Kidney (tissue), 13 donors: ENCODE measurements at regions not wholly inside any gene's neighbourhood (a gene's known extent, or its start where the extent isn't known, plus 50 kb on each side); places are given as distances from the start of the nearest gene placed in this dataset.
A peak's percentile ranks its signal among the peaks of the same experiment; 100 is the strongest.

Source experiments
- DNase-seq, 5 donors: peaks; one replicate each; pipeline ENCODE4 v3.0.0-alpha.2; 2013 to 2020
- FAIRE-seq: peaks from 2 replicates; lab custom pipeline; 2012; peaks lifted over from hg19 to GRCh38; lab: Jason Lieb, UNC
- H3K27ac ChIP-seq, 2 donors: one replicate each; pipeline ENCODE4 v1.7.0; 2013; ENCODE audit warnings: low read depth in 2 of 2, low read length in 2 of 2, inconsistent platforms in 1 of 2
- H3K27me3 ChIP-seq: one replicate; pipeline ENCODE4 v1.7.1; 2013; ENCODE audit warnings: low read length, inconsistent platforms; ENCODE audit not compliant: control insufficient read depth, insufficient read depth
- H3K36me3 ChIP-seq, 3 donors: one replicate each; pipeline versions ENCODE4 v1.7.0 to v1.7.1; 2013; ENCODE audit warnings: low read length in 3 of 3, control low read depth in 1 of 3, inconsistent platforms in 1 of 3; ENCODE audit not compliant: insufficient read depth in 3 of 3, control insufficient read depth in 2 of 3
- H3K4me1 ChIP-seq, 3 donors: one replicate each; pipeline versions ENCODE4 v1.7.0 to v1.7.1; 2013; ENCODE audit warnings: low read length in 3 of 3, inconsistent platforms in 1 of 3, low read depth in 1 of 3; ENCODE audit not compliant: control insufficient read depth in 2 of 3, insufficient read depth in 2 of 3
- H3K4me3 ChIP-seq, 3 donors: one replicate each; pipeline versions ENCODE4 v1.7.0 to v1.8.1; 2013; ENCODE audit warnings: low read length in 3 of 3, control low read depth in 1 of 3, inconsistent platforms in 1 of 3
- H3K9ac ChIP-seq, 3 donors: one replicate each; pipeline versions ENCODE4 v1.7.0 to v1.7.1; 2013; ENCODE audit warnings: low read length in 3 of 3, control low read depth in 1 of 3, inconsistent platforms in 1 of 3
- H3K9me3 ChIP-seq, 3 donors: one replicate each; pipeline versions ENCODE4 v1.7.0 to v1.7.1; 2013; ENCODE audit warnings: low read length in 3 of 3, control low read depth in 1 of 3, inconsistent platforms in 1 of 3; ENCODE audit not compliant: control insufficient read depth in 2 of 3, insufficient read depth in 1 of 3
- intact Hi-C: fragments of 100-400 bp; cut with DNase I; formaldehyde crosslinking; loops from one replicate; pipeline ENCODE4 v1.11.1; 2022
- TF ChIP-seq, protein P1 (sequence below): IDR thresholded peaks from 3 replicates; pipeline ENCODE4 v1.5.1; 2012; ENCODE audit warnings: mild to moderate bottlenecking, moderate library complexity, borderline replicate concordance; ENCODE audit not compliant: insufficient read depth; ENCODE audit errors: extremely low read depth
- donor health status: control.
- donor health status: control.
- donor health status: control.
- donor health status: control.
- donor health status: control.
- donor health status: DM: yes; HTN: yes; CAD: no.
- donor health status: Normal renal cell carcinoma (clear cell type).

GRCh38 chr3:162122405-162122804 is 625.8 kb downstream of the OTOL1 start:
- Histone ChIP-seq H3K36me3 (no peaks in the 10 kb centered on the region), H3K27me3 (no peaks in the 10 kb centered on the region), H3K27ac (no peak overlapping the region), H3K9me3 (no peaks in the 10 kb centered on the region), H3K4me3 (no peak overlapping the region), H3K9ac (no peak overlapping the region), H3K4me1 (no peaks in the 10 kb centered on the region)
- FAIRE-seq (no peak), DNase-seq (no peak)
- intact Hi-C loops, result no loop called here
- TF ChIP-seq, protein P1, sequence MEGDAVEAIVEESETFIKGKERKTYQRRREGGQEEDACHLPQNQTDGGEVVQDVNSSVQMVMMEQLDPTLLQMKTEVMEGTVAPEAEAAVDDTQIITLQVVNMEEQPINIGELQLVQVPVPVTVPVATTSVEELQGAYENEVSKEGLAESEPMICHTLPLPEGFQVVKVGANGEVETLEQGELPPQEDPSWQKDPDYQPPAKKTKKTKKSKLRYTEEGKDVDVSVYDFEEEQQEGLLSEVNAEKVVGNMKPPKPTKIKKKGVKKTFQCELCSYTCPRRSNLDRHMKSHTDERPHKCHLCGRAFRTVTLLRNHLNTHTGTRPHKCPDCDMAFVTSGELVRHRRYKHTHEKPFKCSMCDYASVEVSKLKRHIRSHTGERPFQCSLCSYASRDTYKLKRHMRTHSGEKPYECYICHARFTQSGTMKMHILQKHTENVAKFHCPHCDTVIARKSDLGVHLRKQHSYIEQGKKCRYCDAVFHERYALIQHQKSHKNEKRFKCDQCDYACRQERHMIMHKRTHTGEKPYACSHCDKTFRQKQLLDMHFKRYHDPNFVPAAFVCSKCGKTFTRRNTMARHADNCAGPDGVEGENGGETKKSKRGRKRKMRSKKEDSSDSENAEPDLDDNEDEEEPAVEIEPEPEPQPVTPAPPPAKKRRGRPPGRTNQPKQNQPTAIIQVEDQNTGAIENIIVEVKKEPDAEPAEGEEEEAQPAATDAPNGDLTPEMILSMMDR, result no peak

DNA sequence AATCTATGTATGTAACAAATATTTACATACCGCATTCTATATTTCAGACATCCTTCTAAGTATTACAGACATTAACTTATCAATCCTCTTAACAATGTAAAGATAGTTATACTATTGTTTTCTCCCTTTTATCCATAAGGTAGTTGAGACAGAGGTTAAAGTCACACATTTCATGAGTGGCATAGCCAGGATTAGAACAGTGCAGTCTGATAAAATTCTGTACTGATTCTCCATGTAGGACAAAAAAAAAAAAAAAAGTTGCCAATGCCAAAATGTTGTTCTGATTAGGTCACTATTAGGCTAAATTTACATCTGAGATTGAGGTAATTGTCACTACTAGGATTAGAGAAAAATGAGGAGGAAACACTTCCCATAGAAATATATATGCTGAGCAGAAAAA is 629.2 kb downstream of the OTOL1 start:
- intact Hi-C loops, result no loop called here
- H3K4me1 ChIP-seq, result no peaks in the 10 kb centered on the region
- no peaks in the 10 kb centered on the region for H3K36me3 ChIP-seq
- no peaks in the 10 kb centered on the region for H3K9me3 ChIP-seq
- TF ChIP-seq, protein P1, result no peak
- no peak for DNase-seq
- H3K27ac ChIP-seq, result no peak overlapping the region
- no peak overlapping the region for H3K4me3 ChIP-seq
- no peak overlapping the region for H3K9ac ChIP-seq
- no peak for FAIRE-seq
- no peaks in the 10 kb centered on the region for H3K27me3 ChIP-seq

- no peak overlapping the region for H3K4me3 ChIP-seq
- H3K27me3 ChIP-seq, result no peaks in the 10 kb centered on the region
- no peak for DNase-seq
- H3K4me1 ChIP-seq, result no peaks in the 10 kb centered on the region
- no peaks in the 10 kb centered on the region for H3K9me3 ChIP-seq
- FAIRE-seq, result no peak
- H3K9ac ChIP-seq, result no peak overlapping the region
- TF ChIP-seq, protein P1, result no peak
- H3K27ac ChIP-seq, result no peak overlapping the region
- no peaks in the 10 kb centered on the region for H3K36me3 ChIP-seq
- intact Hi-C loops, result no loop called here
Measured at GRCh38 chr3:162130582-162130981, 634.0 kb downstream of the OTOL1 start.

DNA sequence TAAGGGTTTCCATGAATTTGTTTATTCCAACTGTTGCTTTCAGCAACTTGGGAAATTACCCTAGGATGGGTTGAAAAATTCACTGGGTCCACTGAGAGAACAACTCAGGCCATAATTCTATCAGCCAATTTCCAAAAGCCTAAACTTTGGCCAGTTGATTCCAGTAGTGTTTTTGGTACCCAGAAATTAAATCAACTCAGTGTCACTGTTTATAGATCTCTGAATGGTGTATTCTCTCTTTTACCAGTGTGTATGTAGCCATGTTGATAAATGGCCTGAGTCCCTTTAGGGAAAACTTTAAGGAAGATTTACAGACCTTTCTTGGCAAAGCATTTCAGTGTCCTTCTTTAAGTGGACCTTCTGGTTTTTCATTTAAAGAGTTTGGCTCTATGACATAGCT is 636.4 kb downstream of the OTOL1 start:
- TF ChIP-seq, protein P1, result no peak
- H3K27ac ChIP-seq, result no peak overlapping the region
- no peak overlapping the region for H3K4me3 ChIP-seq
- H3K9me3 ChIP-seq, result no peaks in the 10 kb centered on the region
- H3K4me1 ChIP-seq, result no peaks in the 10 kb centered on the region
- no peaks in the 10 kb centered on the region for H3K36me3 ChIP-seq
- no peak for FAIRE-seq
- intact Hi-C loops, result no loop called here
- H3K27me3 ChIP-seq, result no peaks in the 10 kb centered on the region
- DNase-seq, result peak in 1 of 5 donors; percentile 42
- H3K9ac ChIP-seq, result no peak overlapping the region
